A673 (cell line): ENCODE measurements at regions not wholly inside any gene's neighbourhood (a gene's known extent, or its start where the extent isn't known, plus 50 kb on each side); places are given as distances from the start of the nearest gene placed in this dataset.

ENCODE experiments used
- EZH2 ChIP-seq: fragments of 200-600 bp; sonication (generic); IDR thresholded peaks from 2 replicates; pipeline ENCODE4 v1.6.1; 2017; ENCODE audit warnings: borderline replicate concordance, low read depth, mild to moderate bottlenecking, mixed read lengths, antibody characterized with exemption, low read length; ENCODE audit not compliant: poor library complexity, severe bottlenecking
- TF ChIP-seq, protein P1 (sequence below): fragments of 300-800, 200-600 bp; sonication (generic); conservative IDR thresholded peaks from 2 replicates; pipeline ENCODE4 v1.5.1; 2017; ENCODE audit warnings: low read depth, mild to moderate bottlenecking, antibody characterized with exemption, low read length, moderate library complexity, mixed read lengths

DNA sequence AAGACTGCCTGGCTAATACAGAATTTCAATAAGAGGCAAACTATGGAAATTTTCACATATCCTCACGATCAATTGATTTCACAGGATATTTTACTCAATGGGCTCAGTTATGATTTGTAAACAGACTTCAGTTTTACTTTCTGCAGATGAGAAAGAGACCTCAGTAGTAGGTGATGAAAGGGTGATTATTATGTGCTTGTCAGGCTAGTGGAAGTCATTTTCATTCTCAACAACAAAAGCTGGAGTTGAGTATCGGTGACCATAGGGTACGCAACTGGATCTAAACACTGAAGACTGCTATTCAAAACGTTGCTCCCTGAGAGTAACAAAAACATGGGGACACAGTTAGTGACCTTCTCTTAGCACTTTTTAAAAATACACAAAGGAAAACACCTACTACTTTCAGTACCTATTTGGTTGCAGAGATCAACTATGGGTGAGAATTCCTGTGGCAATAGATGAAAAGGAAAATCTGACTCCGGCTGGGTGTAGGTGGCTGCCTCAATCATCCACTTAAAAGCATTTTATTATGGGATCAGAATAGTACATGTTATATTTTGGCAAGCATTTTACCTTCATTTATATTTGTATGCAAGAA, 126.2 kb upstream of the VRK2 start:
- no peak for TF ChIP-seq EZH2
- TF ChIP-seq, protein P1, sequence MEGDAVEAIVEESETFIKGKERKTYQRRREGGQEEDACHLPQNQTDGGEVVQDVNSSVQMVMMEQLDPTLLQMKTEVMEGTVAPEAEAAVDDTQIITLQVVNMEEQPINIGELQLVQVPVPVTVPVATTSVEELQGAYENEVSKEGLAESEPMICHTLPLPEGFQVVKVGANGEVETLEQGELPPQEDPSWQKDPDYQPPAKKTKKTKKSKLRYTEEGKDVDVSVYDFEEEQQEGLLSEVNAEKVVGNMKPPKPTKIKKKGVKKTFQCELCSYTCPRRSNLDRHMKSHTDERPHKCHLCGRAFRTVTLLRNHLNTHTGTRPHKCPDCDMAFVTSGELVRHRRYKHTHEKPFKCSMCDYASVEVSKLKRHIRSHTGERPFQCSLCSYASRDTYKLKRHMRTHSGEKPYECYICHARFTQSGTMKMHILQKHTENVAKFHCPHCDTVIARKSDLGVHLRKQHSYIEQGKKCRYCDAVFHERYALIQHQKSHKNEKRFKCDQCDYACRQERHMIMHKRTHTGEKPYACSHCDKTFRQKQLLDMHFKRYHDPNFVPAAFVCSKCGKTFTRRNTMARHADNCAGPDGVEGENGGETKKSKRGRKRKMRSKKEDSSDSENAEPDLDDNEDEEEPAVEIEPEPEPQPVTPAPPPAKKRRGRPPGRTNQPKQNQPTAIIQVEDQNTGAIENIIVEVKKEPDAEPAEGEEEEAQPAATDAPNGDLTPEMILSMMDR, result no peak
